ENCODE measurements at regions not wholly inside any gene's neighbourhood (a gene's known extent, or its start where the extent isn't known, plus 50 kb on each side); places are given as distances from the start of the nearest gene placed in this dataset.

- no peak overlapping the region for H3K27ac Mint-ChIP-seq
- DNase-seq (ENCODE audit: low spot score) (no peak), ATAC-seq (no peak)
- no peak for TF ChIP-seq JUNB (IDR thresholded peaks at IDR 0.05; ENCODE audit: unreplicated experiment)
- no peak for TF ChIP-seq EZH2 (IDR thresholded peaks at IDR 0.05; ENCODE audit: low read depth, unreplicated experiment)
- TF ChIP-seq ZNF331 (CRISPR knock-in tag; IDR thresholded peaks at IDR 0.05; ENCODE audit: low read depth) = no peak
- no peak for TF ChIP-seq CREB1 (CRISPR knock-in tag; IDR thresholded peaks at IDR 0.05; ENCODE audit: low read depth)
- no peak for TF ChIP-seq REST (IDR thresholded peaks at IDR 0.05; ENCODE audit: unreplicated experiment)
- no peaks in the 10 kb centered on the region for H3F3A ChIP-seq (replicated peaks; ENCODE audit: low read depth)
- no peaks in the 10 kb centered on the region for H3K9me3 Mint-ChIP-seq
- no peak overlapping the region for H3K27ac ChIP-seq (ENCODE audit: low read depth)
- H3K4me3 Mint-ChIP-seq = no peak overlapping the region
- H2AFZ ChIP-seq = no peak overlapping the region
- no peaks in the 10 kb centered on the region for H3K36me3 Mint-ChIP-seq (ENCODE audit: low read depth)
- no peaks in the 10 kb centered on the region for H3K79me2 ChIP-seq (replicated peaks; ENCODE audit: insufficient read depth)
- no peaks in the 10 kb centered on the region for H3K36me3 ChIP-seq (ENCODE audit: insufficient read depth)
- H3K9me2 ChIP-seq (ENCODE audit: insufficient read depth) = peaks cover 11% of the 10 kb centered on the region
- no peaks in the 10 kb centered on the region for H3K4me1 Mint-ChIP-seq
- H3K27me3 Mint-ChIP-seq (ENCODE audit: insufficient read depth, low read depth, poor library complexity) = peaks cover 2% of the 10 kb centered on the region
- H3K4me2 ChIP-seq = no peak overlapping the region
- no peaks in the 10 kb centered on the region for H3K4me1 ChIP-seq (ENCODE audit: insufficient read depth)
- H3K4me3 ChIP-seq = no peak overlapping the region
- no peaks in the 10 kb centered on the region for H3K27me3 ChIP-seq (ENCODE audit: insufficient read depth)
- no peaks in the 10 kb centered on the region for H4K20me1 ChIP-seq (replicated peaks; ENCODE audit: insufficient read depth)
Measured at GRCh38 chr13:40464337-40465014, 202.0 kb downstream of the FOXO1 start.

GRCh38 chr13:40465015-40465390, 201.4 kb downstream of the FOXO1 start:
- TF ChIP-seq ETS1 (IDR thresholded peaks at IDR 0.05) (no peak), POLR2AphosphoS5 (IDR thresholded peaks at IDR 0.05; ENCODE audit: low read depth) (no peak), EZH2 (IDR thresholded peaks at IDR 0.05; ENCODE audit: low read depth, unreplicated experiment) (no peak)
- Mint-ChIP-seq H3K36me3 (ENCODE audit: low read depth) (no peaks in the 10 kb centered on the region), H3K4me3 (no peak overlapping the region), H3K27me3 (ENCODE audit: insufficient read depth, low read depth, poor library complexity) (peaks cover 5% of the 10 kb centered on the region), H3K27ac (no peak overlapping the region), H3K4me1 (no peaks in the 10 kb centered on the region), H3K9me3 (no peaks in the 10 kb centered on the region)
- no peaks in the 10 kb centered on the region for H3K79me2 ChIP-seq (replicated peaks; ENCODE audit: insufficient read depth)
- no peak overlapping the region for H2AFZ ChIP-seq
- H4K20me1 ChIP-seq (replicated peaks; ENCODE audit: insufficient read depth) = no peaks in the 10 kb centered on the region
- no peaks in the 10 kb centered on the region for H3K36me3 ChIP-seq (ENCODE audit: insufficient read depth)
- no peaks in the 10 kb centered on the region for H3K27me3 ChIP-seq (ENCODE audit: insufficient read depth)
- H3K9me2 ChIP-seq (ENCODE audit: insufficient read depth) = peaks cover 11% of the 10 kb centered on the region
- no peaks in the 10 kb centered on the region for H3K4me1 ChIP-seq (ENCODE audit: insufficient read depth)
- H3K27ac ChIP-seq (ENCODE audit: low read depth) = no peak overlapping the region
- no peak overlapping the region for H3K4me3 ChIP-seq
- no peaks in the 10 kb centered on the region for H3F3A ChIP-seq (replicated peaks; ENCODE audit: low read depth)
- DNase-seq (ENCODE audit: low spot score) = no peak
- no peak overlapping the region for H3K4me2 ChIP-seq
- ATAC-seq = no peak

Data from GM23338 (cell line).